ENCODE measurements at regions not wholly inside any gene's neighbourhood (a gene's known extent, or its start where the extent isn't known, plus 50 kb on each side); places are given as distances from the start of the nearest gene placed in this dataset.

DNA sequence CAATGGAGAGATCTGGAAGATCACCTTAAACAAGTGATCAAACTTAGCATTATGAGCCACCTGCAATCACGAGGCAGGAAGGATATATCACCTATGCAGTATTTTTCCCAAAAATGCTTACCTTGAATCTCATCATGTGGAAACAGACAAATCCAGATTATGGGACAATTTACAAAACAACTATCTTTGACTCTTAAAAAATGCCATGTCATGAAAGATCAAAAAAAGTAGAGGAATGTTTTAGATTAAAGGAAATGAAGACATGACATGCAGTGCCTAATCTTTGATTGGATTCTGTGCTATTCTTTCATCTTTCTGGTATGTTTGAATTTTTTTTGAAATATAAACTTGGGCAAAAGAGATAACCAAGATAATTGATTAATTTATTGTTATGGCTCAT is 95.9 kb downstream of the KPNA2 start:
- TF ChIP-seq CTCF (conservative IDR thresholded peaks at IDR 0.05): no peak
- H3K27ac ChIP-seq: no peak overlapping the region

DNA sequence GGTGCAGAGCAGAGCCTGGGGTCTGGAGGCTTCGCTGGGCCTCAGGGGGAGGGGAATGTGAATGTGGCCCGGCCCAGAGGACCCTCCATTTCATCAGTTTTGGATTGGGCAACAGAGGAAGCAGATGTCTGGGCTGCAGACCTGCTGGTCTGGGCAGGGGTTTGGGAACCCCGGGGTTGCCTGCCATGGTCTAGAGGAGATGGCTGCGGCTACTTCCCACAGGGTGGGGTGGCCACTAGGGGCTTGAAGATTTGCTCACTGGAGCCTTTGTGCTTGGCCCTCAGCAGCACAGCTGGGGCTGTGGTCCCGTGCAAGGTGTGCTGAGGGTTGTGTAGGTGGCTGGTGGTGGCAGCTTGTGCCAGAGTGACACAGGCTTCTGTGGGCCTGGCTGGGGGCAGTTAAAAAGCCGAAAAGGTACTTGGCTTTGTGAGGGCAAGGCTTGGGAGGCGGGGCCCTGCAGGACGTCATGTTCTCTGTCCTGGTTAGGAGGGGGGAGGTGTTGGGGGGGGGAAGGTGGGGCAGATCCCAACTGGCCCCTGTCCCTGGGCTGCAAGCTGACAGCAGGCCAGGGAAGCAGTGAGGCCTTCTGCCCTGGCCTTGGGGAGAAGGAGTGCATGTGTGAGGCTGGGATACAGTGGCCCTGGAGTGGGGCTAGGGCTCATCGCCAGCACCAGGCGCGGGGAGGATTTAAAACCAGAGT is 98.0 kb downstream of the KPNA2 start:
- no peak overlapping the region for H3K27ac ChIP-seq
- no peak for TF ChIP-seq CTCF (conservative IDR thresholded peaks at IDR 0.05)

GRCh38 chr17:68134046-68134637 is 98.6 kb downstream of the KPNA2 start:
- no peak for TF ChIP-seq CTCF (conservative IDR thresholded peaks at IDR 0.05)
- no peak overlapping the region for H3K27ac ChIP-seq

- no peak overlapping the region for H3K27ac ChIP-seq
- TF ChIP-seq CTCF (conservative IDR thresholded peaks at IDR 0.05): no peak
Observed at GRCh38 chr17:68134731-68135130, 99.2 kb downstream of the KPNA2 start.

DNA sequence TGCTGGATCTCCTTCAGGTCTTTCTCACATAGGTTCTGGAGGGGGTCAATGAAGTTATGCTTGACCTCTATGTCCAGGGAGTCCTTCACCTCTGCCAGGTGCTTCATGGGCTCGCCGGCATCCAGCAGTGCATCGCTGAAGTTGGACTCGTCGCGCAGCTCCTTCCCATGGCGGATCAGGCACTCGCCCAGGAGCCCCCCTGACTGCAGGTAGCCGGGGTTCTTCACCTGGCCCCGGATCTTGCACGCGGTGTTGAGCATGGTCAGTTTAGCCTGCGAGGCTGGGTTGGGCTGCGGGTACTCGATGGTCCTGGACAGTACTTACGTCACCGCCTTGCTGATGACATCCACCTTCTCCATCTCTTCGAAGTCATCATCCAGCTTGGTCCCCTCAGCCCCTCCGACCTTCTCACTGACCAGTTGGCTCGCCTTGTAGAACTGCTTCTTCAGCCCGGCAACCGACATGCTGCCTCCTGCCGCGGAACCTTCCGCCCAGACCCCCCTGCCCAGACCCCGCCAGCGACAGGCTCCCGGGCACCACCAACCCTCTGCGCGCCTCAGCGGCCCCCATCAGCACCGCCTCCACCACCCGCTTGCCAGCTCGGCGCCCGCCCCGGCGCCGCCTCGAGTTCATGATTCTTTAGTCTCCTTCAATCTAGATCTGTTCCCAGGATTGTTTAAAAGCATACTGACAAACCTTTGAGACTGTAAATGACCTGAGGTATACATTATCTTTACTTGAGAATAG is 99.8 kb downstream of the KPNA2 start:
- TF ChIP-seq CTCF (conservative IDR thresholded peaks at IDR 0.05): no peak
- H3K27ac ChIP-seq: no peak overlapping the region

DNA sequence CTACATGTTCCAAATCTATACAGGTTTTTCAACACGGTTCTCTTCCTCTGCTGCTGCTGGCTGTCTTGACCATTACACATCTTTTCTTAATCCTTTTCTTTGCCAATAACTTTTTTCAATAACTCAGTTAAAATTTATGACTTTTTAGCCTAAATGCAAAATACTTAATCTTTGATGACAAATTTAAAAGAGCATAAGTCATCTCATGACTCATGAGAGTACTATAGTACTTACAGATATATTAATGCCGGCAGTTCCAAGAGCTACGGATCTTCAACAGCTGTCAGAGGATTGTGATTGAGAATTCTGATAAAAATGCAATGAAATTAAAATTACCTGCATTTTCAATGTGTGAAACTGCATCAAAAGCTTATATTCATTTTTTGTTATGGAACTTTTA is 105.5 kb downstream of the KPNA2 start:
- no peak for TF ChIP-seq CTCF (conservative IDR thresholded peaks at IDR 0.05)
- no peak overlapping the region for H3K27ac ChIP-seq

GRCh38 chr17:68142595-68142994 is 105.2 kb upstream of the AMZ2 start:
- TF ChIP-seq CTCF (conservative IDR thresholded peaks at IDR 0.05): no peak
- H3K27ac ChIP-seq: no peak overlapping the region
